ENCODE measurements at regions not wholly inside any gene's neighbourhood (a gene's known extent, or its start where the extent isn't known, plus 50 kb on each side); places are given as distances from the start of the nearest gene placed in this dataset.

- H3K9ac ChIP-seq (ENCODE audit: insufficient read depth, low read length, poor library complexity, severe bottlenecking) = no peak overlapping the region
- no peaks in the 10 kb centered on the region for H3K79me2 ChIP-seq (ENCODE audit: insufficient read depth, low read length)
- Mint-ChIP-seq H3K4me3 (no peak overlapping the region), H3K4me1 (peaks cover 20% of the 10 kb centered on the region), H3K36me3 (no peaks in the 10 kb centered on the region), H3K27me3 (ENCODE audit: low read depth in 3 of 3) (peaks cover 1 to 3% (median 2%) of the 10 kb centered on the region in 3 donors), H3K27ac (peak overlapping the region in 3 of 7 donors; percentile 57 to 62 (median 61)), H3K9me3 (peaks cover 3 to 9% (median 6%) of the 10 kb centered on the region in 7 donors)
- H2AFZ ChIP-seq (ENCODE audit: insufficient read depth, low read depth, low read length, poor library complexity, severe bottlenecking) = peak overlapping the region; percentile 32
- no peak overlapping the region for H3K4me2 ChIP-seq (replicated peaks; ENCODE audit: extremely low read depth, low read length, poor library complexity, severe bottlenecking)
- H4K20me1 ChIP-seq (ENCODE audit: insufficient read depth, low read length) = no peaks in the 10 kb centered on the region
- H3K9me3 ChIP-seq (replicated peaks in 1 of 2; ENCODE audit: control insufficient read depth in 1 of 2, insufficient read depth in 1 of 2, low read length in 2 of 2) = peaks cover 0 to 4% of the 10 kb centered on the region in 2 donors
- no CpG with 5 or more reads among the region's 1 CpG for WGBS (ENCODE audit: insufficient coverage)
- intact Hi-C loops (cut with micrococcal nuclease) = no loop called here
- no peaks in the 10 kb centered on the region for H3K36me3 ChIP-seq (replicated peaks in 1 of 2; ENCODE audit: control insufficient read depth in 1 of 2, insufficient read depth in 2 of 2, low read length in 2 of 2)
- no peak overlapping the region for H3K27ac ChIP-seq (ENCODE audit: low read depth in 1 of 2, low read length in 2 of 2)
- DNase-seq = peak in 1 of 3 donors; percentile 5
- H3K4me3 ChIP-seq (replicated peaks in 1 of 3; ENCODE audit: low read depth in 2 of 3, low read length in 3 of 3) = no peak overlapping the region
- H3K4me1 ChIP-seq (ENCODE audit: control insufficient read depth in 1 of 2, insufficient read depth in 2 of 2, low read length in 2 of 2) = peaks cover 12 to 16% of the 10 kb centered on the region in 2 donors
- TF ChIP-seq CTCF (IDR thresholded peaks at IDR 0.05) = no peak
- H3K27me3 ChIP-seq (ENCODE audit: control insufficient read depth in 2 of 2, insufficient read depth in 2 of 2, low read length in 2 of 2) = no peaks in the 10 kb centered on the region
Observed at GRCh38 chr5:74978345-74978744, 74.0 kb downstream of the GCNT4 start.

DNA sequence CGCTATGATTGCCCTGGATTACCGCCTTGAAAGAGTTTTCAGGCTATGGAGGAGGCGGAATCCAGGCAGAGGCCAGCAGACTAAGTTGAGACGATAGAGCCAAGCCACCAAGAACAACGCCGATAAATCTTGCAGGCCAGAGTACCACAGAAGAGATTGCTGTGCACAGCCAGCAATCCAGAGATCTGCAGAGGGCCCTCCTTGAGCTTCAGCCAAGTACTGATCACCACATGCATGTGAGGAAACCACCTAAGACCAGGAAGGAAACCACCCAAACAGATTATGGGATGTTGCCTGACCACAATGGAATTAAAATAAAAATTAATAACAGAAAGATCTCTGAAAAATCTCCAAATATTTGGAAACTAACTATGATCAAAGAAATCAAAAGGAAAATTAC is 74.9 kb downstream of the GCNT4 start:
- Histone ChIP-seq H3K27ac (ENCODE audit: low read depth in 1 of 2, low read length in 2 of 2) (no peak overlapping the region), H3K27me3 (ENCODE audit: control insufficient read depth in 2 of 2, insufficient read depth in 2 of 2, low read length in 2 of 2) (no peaks in the 10 kb centered on the region), H4K20me1 (ENCODE audit: insufficient read depth, low read length) (no peaks in the 10 kb centered on the region), H3K4me2 (replicated peaks; ENCODE audit: extremely low read depth, low read length, poor library complexity, severe bottlenecking) (no peak overlapping the region), H3K79me2 (ENCODE audit: insufficient read depth, low read length) (no peaks in the 10 kb centered on the region), H2AFZ (ENCODE audit: insufficient read depth, low read depth, low read length, poor library complexity, severe bottlenecking) (no peak overlapping the region), H3K36me3 (replicated peaks in 1 of 2; ENCODE audit: control insufficient read depth in 1 of 2, insufficient read depth in 2 of 2, low read length in 2 of 2) (no peaks in the 10 kb centered on the region), H3K9me3 (replicated peaks in 1 of 2; ENCODE audit: control insufficient read depth in 1 of 2, insufficient read depth in 1 of 2, low read length in 2 of 2) (peaks cover 0 to 4% of the 10 kb centered on the region in 2 donors), H3K4me3 (replicated peaks in 1 of 3; ENCODE audit: low read depth in 2 of 3, low read length in 3 of 3) (no peak overlapping the region), H3K4me1 (ENCODE audit: control insufficient read depth in 1 of 2, insufficient read depth in 2 of 2, low read length in 2 of 2) (peaks cover 12 to 16% of the 10 kb centered on the region in 2 donors), H3K9ac (ENCODE audit: insufficient read depth, low read length, poor library complexity, severe bottlenecking) (no peak overlapping the region)
- TF ChIP-seq CTCF (IDR thresholded peaks at IDR 0.05) = no peak
- Mint-ChIP-seq H3K27ac (no peak overlapping the region), H3K9me3 (peaks cover 3 to 11% (median 7%) of the 10 kb centered on the region in 7 donors), H3K4me1 (peaks cover 20% of the 10 kb centered on the region), H3K4me3 (no peak overlapping the region), H3K36me3 (no peaks in the 10 kb centered on the region), H3K27me3 (ENCODE audit: low read depth in 3 of 3) (peaks cover 1 to 3% (median 2%) of the 10 kb centered on the region in 3 donors)
- 22% methylated on average over 6 of the region's 6 CpGs for WGBS (ENCODE audit: insufficient coverage)
- intact Hi-C loops (cut with micrococcal nuclease) = no loop called here
- DNase-seq = no peak
